ENCODE measurements at regions not wholly inside any gene's neighbourhood (a gene's known extent, or its start where the extent isn't known, plus 50 kb on each side); places are given as distances from the start of the nearest gene placed in this dataset.

DNA sequence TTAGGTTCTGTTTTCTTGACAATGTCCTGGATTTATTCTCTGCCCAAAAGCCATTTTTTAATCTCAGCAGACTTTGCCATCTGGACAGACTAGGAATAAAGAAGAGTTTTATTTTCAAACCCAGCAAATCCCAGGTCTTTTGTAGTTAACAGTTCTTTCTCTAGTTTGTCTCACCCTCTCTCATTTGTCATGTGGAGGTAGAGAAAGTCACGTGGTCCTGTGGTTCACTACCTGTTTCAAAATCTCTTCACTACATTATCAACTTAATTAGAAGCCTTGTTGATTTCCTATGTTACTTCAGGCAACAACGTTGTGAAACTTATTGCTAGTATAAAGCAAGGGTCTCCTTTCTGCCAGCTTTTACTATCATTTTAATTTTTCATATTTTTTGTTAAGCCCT is 1222.6 kb downstream of the EFNB2 start:
- Mint-ChIP-seq H3K36me3 (ENCODE audit: low read depth) (no peaks in the 10 kb centered on the region), H3K27ac (no peak overlapping the region), H3K27me3 (ENCODE audit: low read depth) (no peaks in the 10 kb centered on the region), H3K4me3 (no peak overlapping the region), H3K4me1 (no peaks in the 10 kb centered on the region), H3K9me3 (peaks cover 6% of the 10 kb centered on the region)
- TF ChIP-seq, protein P1, sequence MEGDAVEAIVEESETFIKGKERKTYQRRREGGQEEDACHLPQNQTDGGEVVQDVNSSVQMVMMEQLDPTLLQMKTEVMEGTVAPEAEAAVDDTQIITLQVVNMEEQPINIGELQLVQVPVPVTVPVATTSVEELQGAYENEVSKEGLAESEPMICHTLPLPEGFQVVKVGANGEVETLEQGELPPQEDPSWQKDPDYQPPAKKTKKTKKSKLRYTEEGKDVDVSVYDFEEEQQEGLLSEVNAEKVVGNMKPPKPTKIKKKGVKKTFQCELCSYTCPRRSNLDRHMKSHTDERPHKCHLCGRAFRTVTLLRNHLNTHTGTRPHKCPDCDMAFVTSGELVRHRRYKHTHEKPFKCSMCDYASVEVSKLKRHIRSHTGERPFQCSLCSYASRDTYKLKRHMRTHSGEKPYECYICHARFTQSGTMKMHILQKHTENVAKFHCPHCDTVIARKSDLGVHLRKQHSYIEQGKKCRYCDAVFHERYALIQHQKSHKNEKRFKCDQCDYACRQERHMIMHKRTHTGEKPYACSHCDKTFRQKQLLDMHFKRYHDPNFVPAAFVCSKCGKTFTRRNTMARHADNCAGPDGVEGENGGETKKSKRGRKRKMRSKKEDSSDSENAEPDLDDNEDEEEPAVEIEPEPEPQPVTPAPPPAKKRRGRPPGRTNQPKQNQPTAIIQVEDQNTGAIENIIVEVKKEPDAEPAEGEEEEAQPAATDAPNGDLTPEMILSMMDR (IDR thresholded peaks at IDR 0.05; ENCODE audit: unreplicated experiment in 3 of 3): no peak

DNA sequence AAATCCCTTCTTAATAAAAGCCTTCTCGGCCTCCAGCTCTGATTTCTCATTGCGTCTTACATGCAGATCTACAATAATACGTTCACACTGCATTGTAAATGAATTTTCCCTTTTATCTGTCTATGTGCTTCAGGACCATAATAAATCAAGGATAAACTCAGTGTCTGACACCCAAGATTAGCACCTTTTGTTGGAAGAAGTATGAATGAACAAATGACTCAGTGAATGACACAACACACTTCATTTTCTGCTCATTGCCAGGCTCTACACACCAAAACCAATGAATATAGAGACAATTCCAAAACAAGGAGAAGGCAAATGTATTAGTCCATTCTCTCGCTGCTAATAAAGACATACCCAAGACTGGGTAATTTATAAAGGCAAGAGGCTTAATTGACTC is 1224.4 kb downstream of the EFNB2 start:
- Mint-ChIP-seq H3K4me3 (no peak overlapping the region), H3K9me3 (peaks cover 6% of the 10 kb centered on the region), H3K27me3 (ENCODE audit: low read depth) (no peaks in the 10 kb centered on the region), H3K27ac (no peak overlapping the region), H3K4me1 (no peaks in the 10 kb centered on the region), H3K36me3 (ENCODE audit: low read depth) (no peaks in the 10 kb centered on the region)
- TF ChIP-seq, protein P1 (IDR thresholded peaks at IDR 0.05; ENCODE audit: unreplicated experiment in 3 of 3): no peak

DNA sequence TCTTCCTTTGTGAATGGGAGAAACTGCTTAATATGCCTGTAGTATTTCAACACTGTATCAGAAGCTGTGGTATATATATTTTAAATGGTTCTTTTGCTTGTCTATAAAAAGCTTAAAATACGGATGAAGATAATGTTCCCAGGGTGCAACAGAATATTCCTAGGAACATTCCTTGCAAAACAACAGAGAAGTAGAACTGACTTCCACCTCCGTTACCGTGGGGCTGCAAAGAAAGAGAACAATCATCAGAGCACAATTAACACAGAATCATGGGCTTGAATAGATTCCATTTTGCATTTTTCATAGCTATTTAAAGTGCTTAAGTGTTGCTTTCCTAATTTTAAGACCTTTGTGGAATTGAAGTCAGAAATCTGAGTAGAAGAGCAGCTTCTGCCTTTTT is 1227.7 kb downstream of the EFNB2 start:
- Mint-ChIP-seq H3K9me3 (peaks cover 4% of the 10 kb centered on the region), H3K27ac (no peak overlapping the region), H3K27me3 (ENCODE audit: low read depth) (no peaks in the 10 kb centered on the region), H3K36me3 (ENCODE audit: low read depth) (no peaks in the 10 kb centered on the region), H3K4me3 (no peak overlapping the region), H3K4me1 (no peaks in the 10 kb centered on the region)
- TF ChIP-seq, protein P1 (IDR thresholded peaks at IDR 0.05; ENCODE audit: unreplicated experiment in 3 of 3): no peak

DNA sequence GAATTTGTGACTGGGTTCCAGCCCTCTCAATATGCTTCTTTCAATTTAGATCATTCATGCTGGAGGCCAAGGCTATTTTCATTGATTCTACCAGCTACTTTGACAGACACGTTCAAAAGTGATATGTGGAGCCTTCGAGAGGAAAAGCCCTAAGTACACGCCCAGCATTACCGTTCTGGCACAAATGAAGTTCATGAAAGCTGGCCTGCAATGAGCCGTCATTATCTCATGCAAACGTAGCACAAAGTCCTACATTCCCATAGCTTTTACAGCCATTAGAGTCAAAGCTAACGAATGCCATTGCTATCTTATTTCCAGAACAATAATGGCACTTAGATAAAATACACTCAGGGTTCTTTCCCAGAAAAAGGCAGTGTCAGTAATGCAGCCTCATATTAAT is 1237.6 kb downstream of the EFNB2 start:
- Mint-ChIP-seq H3K27ac (no peak overlapping the region), H3K4me3 (no peak overlapping the region), H3K27me3 (ENCODE audit: low read depth) (no peaks in the 10 kb centered on the region), H3K36me3 (ENCODE audit: low read depth) (no peaks in the 10 kb centered on the region), H3K9me3 (no peaks in the 10 kb centered on the region), H3K4me1 (no peaks in the 10 kb centered on the region)
- TF ChIP-seq, protein P1 (IDR thresholded peaks at IDR 0.05; ENCODE audit: unreplicated experiment in 3 of 3): no peak

DNA sequence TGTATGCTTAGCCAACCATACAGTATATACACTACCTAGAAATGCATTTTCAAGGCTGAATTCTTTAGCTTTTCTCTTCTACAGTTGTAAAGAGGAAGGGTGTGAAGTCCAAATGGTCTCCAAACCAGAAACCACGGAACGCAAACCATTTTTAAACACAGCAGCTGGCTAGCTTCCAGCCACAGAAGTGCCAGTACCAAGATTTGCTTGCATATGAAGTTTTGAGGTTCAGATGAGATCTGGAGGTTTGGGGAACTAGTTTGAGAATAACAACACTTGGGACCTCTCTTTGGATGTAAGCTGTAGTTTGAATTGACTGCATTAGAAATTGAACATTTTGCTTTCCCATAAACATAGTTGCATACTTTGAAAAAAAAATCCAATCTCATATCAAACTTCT is 1243.5 kb downstream of the EFNB2 start:
- TF ChIP-seq, protein P1 (IDR thresholded peaks at IDR 0.05; ENCODE audit: unreplicated experiment in 3 of 3): no peak
- Mint-ChIP-seq H3K36me3 (ENCODE audit: low read depth) (no peaks in the 10 kb centered on the region), H3K27ac (no peak overlapping the region), H3K4me1 (no peaks in the 10 kb centered on the region), H3K4me3 (no peak overlapping the region), H3K9me3 (peaks cover 3% of the 10 kb centered on the region), H3K27me3 (ENCODE audit: low read depth) (no peaks in the 10 kb centered on the region)

GRCh38 chr13:105290596-105290995 is 1244.9 kb downstream of the EFNB2 start:
- no peak overlapping the region for H3K4me3 Mint-ChIP-seq
- no peaks in the 10 kb centered on the region for H3K36me3 Mint-ChIP-seq (ENCODE audit: low read depth)
- H3K9me3 Mint-ChIP-seq: peaks cover 3% of the 10 kb centered on the region
- no peak overlapping the region for H3K27ac Mint-ChIP-seq
- no peaks in the 10 kb centered on the region for H3K4me1 Mint-ChIP-seq
- TF ChIP-seq, protein P1 (IDR thresholded peaks at IDR 0.05; ENCODE audit: unreplicated experiment in 3 of 3): no peak
- H3K27me3 Mint-ChIP-seq (ENCODE audit: low read depth): no peaks in the 10 kb centered on the region
